A549 (cell line): ENCODE measurements at regions not wholly inside any gene's neighbourhood (a gene's known extent, or its start where the extent isn't known, plus 50 kb on each side); places are given as distances from the start of the nearest gene placed in this dataset.

ENCODE experiments used
- CBX2 ChIP-seq: fragments of 200-600 bp; sonication (generic); IDR thresholded peaks from 2 replicates; pipeline ENCODE4 v1.6.1; 2016; ENCODE audit warnings: low read depth, mild to moderate bottlenecking, borderline replicate concordance
- CHD2 ChIP-seq: fragments of 150-350 bp; IDR thresholded peaks from 2 replicates; pipeline ENCODE4 v1.6.1; 2014; ENCODE audit warnings: low read length; ENCODE audit not compliant: partially characterized antibody
- CTCF ChIP-seq: fragments of >200 bp; sonication (Bioruptor Twin); formaldehyde crosslinking; IDR thresholded peaks from 3 replicates; pipeline ENCODE4 v1.5.1; 2016
- EP300 ChIP-seq, 2 experiments: fragments of >200 bp; sonication (Bioruptor Twin); formaldehyde crosslinking; IDR thresholded peaks; 2 replicates in 1 of 2; 3 replicates in 1 of 2; pipeline ENCODE4 v1.6.1; 2016 to 2017
- ESRRA ChIP-seq: fragments of 150-350 bp; IDR thresholded peaks from 2 replicates; pipeline ENCODE4 v1.6.1; 2014; ENCODE audit warnings: mild to moderate bottlenecking, low read length, borderline replicate concordance
- FOSB ChIP-seq: fragments of 250-450 bp; sonication (Bioruptor Pico); IDR thresholded peaks from 2 replicates; pipeline ENCODE4 v1.5.0; 2020; ENCODE audit warnings: mild to moderate bottlenecking, moderate library complexity
- HDAC2 ChIP-seq: fragments of 200-600 bp; sonication (generic); IDR thresholded peaks from 2 replicates; pipeline ENCODE4 v1.6.1; 2016
- MYC ChIP-seq: IDR thresholded peaks from 2 replicates; pipeline ENCODE4 v1.6.1; 2012; ENCODE audit warnings: mild to moderate bottlenecking, inconsistent platforms, low read length, improper control_type of control experiment, borderline replicate concordance
- PHF8 ChIP-seq: fragments of 200-600 bp; sonication (generic); IDR thresholded peaks from 2 replicates; pipeline ENCODE4 v1.6.1; 2016; ENCODE audit warnings: low read depth, mild to moderate bottlenecking, antibody characterized with exemption, moderate library complexity, borderline replicate concordance
- POLR2A ChIP-seq: IDR thresholded peaks from 2 replicates; pipeline ENCODE4 v1.6.1; 2012; ENCODE audit warnings: mild to moderate bottlenecking, low read length
- RAD21 ChIP-seq, 2 experiments: fragments of >200 bp in 1 of 2; sonication (Bioruptor Twin) in 1 of 2; formaldehyde crosslinking in 1 of 2; IDR thresholded peaks in 1 of 2; conservative IDR thresholded peaks in 1 of 2; 2 replicates in 1 of 2; 3 replicates in 1 of 2; pipeline ENCODE4 v1.6.1; 2012 to 2018; ENCODE audit warnings: inconsistent platforms in 1 of 2
- REST ChIP-seq: fragments of 200-600 bp; sonication (generic); IDR thresholded peaks from 2 replicates; pipeline ENCODE4 v1.6.1; 2016; ENCODE audit warnings: antibody characterized with exemption, mild to moderate bottlenecking, moderate library complexity
- TP53 ChIP-seq: fragments of 250-450 bp; sonication (Bioruptor Pico); IDR thresholded peaks from 2 replicates; pipeline ENCODE4 v1.5.0; 2021; ENCODE audit warnings: mild to moderate bottlenecking, moderate library complexity
- USF2 ChIP-seq: fragments of 450-650 bp; IDR thresholded peaks from 2 replicates; pipeline ENCODE4 v1.6.1; 2014; ENCODE audit warnings: antibody characterized with exemption

DNA sequence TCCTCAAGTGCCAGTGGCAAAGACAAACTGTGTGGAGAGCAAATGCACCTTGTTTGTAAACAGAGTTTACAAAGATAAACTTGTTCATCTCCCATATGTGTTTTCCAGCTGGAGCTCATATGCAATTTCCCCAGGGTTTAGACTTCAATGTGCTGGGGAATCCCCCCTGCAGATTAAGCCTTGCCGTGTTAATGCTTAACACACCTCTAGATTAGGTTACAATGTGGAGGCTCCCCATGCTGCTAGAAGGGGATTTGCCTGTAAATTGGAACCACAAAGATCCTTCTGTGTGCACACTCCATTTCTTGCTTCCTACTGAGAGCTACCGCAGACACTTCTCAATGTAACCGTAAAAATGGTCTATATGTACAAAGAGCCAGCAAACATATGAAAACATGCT is 263.1 kb downstream of the TBX18 start:
- TF ChIP-seq RAD21 (conservative IDR thresholded peaks at IDR 0.05 in 1 of 2, IDR thresholded peaks at IDR 0.05 in 1 of 2): no peak
- TF ChIP-seq MYC: no peak
- no peak for TF ChIP-seq EP300 (IDR thresholded peaks at IDR 0.05)
- no peak for TF ChIP-seq CBX2
- no peak for TF ChIP-seq FOSB (CRISPR knock-in tag)
- no peak for TF ChIP-seq REST
- no peak for TF ChIP-seq CHD2
- TF ChIP-seq PHF8: no peak
- no peak for TF ChIP-seq CTCF
- TF ChIP-seq POLR2A: no peak
- TF ChIP-seq HDAC2: no peak
- TF ChIP-seq USF2: no peak
- no peak for TF ChIP-seq ESRRA
- no peak for TF ChIP-seq TP53
